ENCODE measurements at regions not wholly inside any gene's neighbourhood (a gene's known extent, or its start where the extent isn't known, plus 50 kb on each side); places are given as distances from the start of the nearest gene placed in this dataset.

DNA sequence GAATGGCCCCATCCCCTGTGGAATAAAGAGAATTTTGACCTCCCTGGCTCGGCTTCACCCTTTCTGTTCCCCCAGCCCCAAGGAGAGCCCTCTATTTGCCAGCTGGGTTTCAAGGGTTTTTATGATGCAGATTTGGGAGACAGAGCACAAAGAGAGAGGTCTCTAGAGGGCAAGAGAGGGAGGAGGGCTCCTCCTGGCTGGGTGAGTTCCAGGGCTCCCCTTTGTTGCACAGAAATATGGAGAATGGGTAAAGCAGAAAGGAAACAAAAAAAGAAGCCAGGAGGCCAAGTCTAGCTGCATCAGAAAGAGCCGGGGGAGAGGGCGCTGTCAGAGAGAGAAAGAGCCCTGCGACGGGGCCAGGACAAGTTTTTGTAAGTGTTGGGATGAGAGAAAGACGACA lies 319.6 kb upstream of the RTL1 start:
- TF ChIP-seq, protein P1, sequence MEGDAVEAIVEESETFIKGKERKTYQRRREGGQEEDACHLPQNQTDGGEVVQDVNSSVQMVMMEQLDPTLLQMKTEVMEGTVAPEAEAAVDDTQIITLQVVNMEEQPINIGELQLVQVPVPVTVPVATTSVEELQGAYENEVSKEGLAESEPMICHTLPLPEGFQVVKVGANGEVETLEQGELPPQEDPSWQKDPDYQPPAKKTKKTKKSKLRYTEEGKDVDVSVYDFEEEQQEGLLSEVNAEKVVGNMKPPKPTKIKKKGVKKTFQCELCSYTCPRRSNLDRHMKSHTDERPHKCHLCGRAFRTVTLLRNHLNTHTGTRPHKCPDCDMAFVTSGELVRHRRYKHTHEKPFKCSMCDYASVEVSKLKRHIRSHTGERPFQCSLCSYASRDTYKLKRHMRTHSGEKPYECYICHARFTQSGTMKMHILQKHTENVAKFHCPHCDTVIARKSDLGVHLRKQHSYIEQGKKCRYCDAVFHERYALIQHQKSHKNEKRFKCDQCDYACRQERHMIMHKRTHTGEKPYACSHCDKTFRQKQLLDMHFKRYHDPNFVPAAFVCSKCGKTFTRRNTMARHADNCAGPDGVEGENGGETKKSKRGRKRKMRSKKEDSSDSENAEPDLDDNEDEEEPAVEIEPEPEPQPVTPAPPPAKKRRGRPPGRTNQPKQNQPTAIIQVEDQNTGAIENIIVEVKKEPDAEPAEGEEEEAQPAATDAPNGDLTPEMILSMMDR (conservative IDR thresholded peaks at IDR 0.05; ENCODE audit: low read depth, low read length): no peak
- TF ChIP-seq EZH2 (IDR thresholded peaks at IDR 0.05; ENCODE audit: borderline replicate concordance, low read depth, low read length, poor library complexity, severe bottlenecking): no peak

Data from A673 (cell line).